Neural cell (in vitro differentiated cells): ENCODE measurements at regions not wholly inside any gene's neighbourhood (a gene's known extent, or its start where the extent isn't known, plus 50 kb on each side); places are given as distances from the start of the nearest gene placed in this dataset.

Experiments used
- EZH2 ChIP-seq: fragments of 200-600, 300-800 bp; shearing (Covaris generic), sonication (generic); IDR thresholded peaks from 2 replicates; pipeline ENCODE4 v1.6.1; 2014; ENCODE audit warnings: antibody characterized with exemption, low read length, borderline replicate concordance, mild to moderate bottlenecking; ENCODE audit not compliant: insufficient read depth, poor library complexity, severe bottlenecking
- POLR2AphosphoS5 ChIP-seq: IDR thresholded peaks from 2 replicates; pipeline ENCODE4 v1.6.1; 2012
- TF ChIP-seq, protein P1 (sequence below): fragments of 450-650 bp; IDR thresholded peaks from 2 replicates; pipeline ENCODE4 v1.5.1; 2014; ENCODE audit warnings: antibody characterized with exemption, mild to moderate bottlenecking, moderate library complexity; ENCODE audit not compliant: poor library complexity, severe bottlenecking

DNA sequence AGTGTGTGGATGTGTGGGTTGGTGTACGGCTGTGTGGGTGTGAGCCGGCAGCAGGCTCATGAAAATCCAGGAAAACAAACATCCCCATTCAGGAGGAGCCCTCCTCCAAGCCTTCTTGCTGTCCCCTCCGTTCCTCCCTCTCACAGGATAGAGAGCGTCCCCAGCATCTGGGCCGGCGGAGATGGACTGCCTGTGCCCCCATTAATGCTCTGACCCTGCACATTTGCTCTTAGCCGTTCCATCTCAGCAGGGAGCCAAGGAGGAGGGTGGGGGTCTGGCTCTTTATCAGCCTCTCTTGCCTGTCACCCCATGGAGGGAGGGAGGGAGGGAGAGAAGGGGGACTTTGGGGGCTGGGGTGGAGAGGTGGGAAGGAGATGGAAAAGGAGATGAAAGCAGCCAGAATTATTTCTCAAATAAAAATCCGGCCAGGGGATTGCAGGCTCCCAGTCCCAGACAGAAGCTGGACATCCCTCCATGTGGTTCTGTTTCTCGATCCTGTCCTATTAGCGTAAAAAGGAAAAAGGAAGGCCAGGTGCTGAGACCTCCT is 240.0 kb upstream of the ZFHX3 start:
- TF ChIP-seq, protein P1, sequence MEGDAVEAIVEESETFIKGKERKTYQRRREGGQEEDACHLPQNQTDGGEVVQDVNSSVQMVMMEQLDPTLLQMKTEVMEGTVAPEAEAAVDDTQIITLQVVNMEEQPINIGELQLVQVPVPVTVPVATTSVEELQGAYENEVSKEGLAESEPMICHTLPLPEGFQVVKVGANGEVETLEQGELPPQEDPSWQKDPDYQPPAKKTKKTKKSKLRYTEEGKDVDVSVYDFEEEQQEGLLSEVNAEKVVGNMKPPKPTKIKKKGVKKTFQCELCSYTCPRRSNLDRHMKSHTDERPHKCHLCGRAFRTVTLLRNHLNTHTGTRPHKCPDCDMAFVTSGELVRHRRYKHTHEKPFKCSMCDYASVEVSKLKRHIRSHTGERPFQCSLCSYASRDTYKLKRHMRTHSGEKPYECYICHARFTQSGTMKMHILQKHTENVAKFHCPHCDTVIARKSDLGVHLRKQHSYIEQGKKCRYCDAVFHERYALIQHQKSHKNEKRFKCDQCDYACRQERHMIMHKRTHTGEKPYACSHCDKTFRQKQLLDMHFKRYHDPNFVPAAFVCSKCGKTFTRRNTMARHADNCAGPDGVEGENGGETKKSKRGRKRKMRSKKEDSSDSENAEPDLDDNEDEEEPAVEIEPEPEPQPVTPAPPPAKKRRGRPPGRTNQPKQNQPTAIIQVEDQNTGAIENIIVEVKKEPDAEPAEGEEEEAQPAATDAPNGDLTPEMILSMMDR, result no peak
- no peak for TF ChIP-seq EZH2
- no peak for TF ChIP-seq POLR2AphosphoS5
